KMS-11 (cell line): ENCODE measurements at regions not wholly inside any gene's neighbourhood (a gene's known extent, or its start where the extent isn't known, plus 50 kb on each side); places are given as distances from the start of the nearest gene placed in this dataset.

Experiments
- H2AFZ ChIP-seq: fragments of 200-600 bp; sonication (generic); 2 replicates; pipeline ENCODE4 v1.6.1; 2016; ENCODE audit warnings: antibody characterized with exemption, mixed run types, low read depth
- H3K27ac ChIP-seq: fragments of 200-600 bp; sonication (generic); 2 replicates; pipeline ENCODE4 v1.6.1; 2016; ENCODE audit warnings: mild to moderate bottlenecking, mixed run types
- H3K27me3 ChIP-seq: fragments of 200-600 bp; sonication (generic); 2 replicates; pipeline ENCODE4 v1.6.1; 2017; ENCODE audit warnings: mild to moderate bottlenecking, low read depth, mixed run types, moderate library complexity; ENCODE audit not compliant: insufficient read depth
- H3K36me3 ChIP-seq: fragments of 200-600 bp; sonication (generic); 2 replicates; pipeline ENCODE4 v1.6.1; 2017; ENCODE audit warnings: mild to moderate bottlenecking, mixed run types; ENCODE audit not compliant: insufficient read depth
- H3K4me1 ChIP-seq: fragments of 200-600 bp; sonication (generic); 2 replicates; pipeline ENCODE4 v1.6.1; 2016; ENCODE audit warnings: mild to moderate bottlenecking, low read depth, mixed run types; ENCODE audit not compliant: poor library complexity, severe bottlenecking
- H3K4me2 ChIP-seq: fragments of 200-600 bp; sonication (generic); 2 replicates; pipeline ENCODE4 v1.7.0; 2016; ENCODE audit warnings: mild to moderate bottlenecking, mixed run types
- H3K4me3 ChIP-seq: fragments of 200-600 bp; sonication (generic); IDR thresholded peaks from 2 replicates; pipeline ENCODE4 v1.6.1; 2017; ENCODE audit warnings: low read depth, low read length, mixed read lengths; ENCODE audit not compliant: insufficient read depth
- H3K79me2 ChIP-seq: fragments of 200-600 bp; sonication (generic); 2 replicates; pipeline ENCODE4 v1.6.1; 2016; ENCODE audit warnings: low read depth, mixed run types; ENCODE audit not compliant: insufficient read depth
- H3K9ac ChIP-seq: fragments of 200-600 bp; sonication (generic); 2 replicates; pipeline ENCODE4 v1.6.1; 2016; ENCODE audit warnings: mild to moderate bottlenecking, mixed run types
- H4K20me1 ChIP-seq: fragments of 200-600 bp; sonication (generic); 2 replicates; pipeline ENCODE4 v1.6.1; 2016; ENCODE audit warnings: mild to moderate bottlenecking, mixed run types; ENCODE audit not compliant: insufficient read depth
- CTCF ChIP-seq: fragments of 200-600 bp; sonication (generic); conservative IDR thresholded peaks from 2 replicates; pipeline ENCODE4 v1.6.1; 2017; ENCODE audit warnings: low read depth, mild to moderate bottlenecking, antibody characterized with exemption, low read length, moderate library complexity, mixed read lengths

DNA sequence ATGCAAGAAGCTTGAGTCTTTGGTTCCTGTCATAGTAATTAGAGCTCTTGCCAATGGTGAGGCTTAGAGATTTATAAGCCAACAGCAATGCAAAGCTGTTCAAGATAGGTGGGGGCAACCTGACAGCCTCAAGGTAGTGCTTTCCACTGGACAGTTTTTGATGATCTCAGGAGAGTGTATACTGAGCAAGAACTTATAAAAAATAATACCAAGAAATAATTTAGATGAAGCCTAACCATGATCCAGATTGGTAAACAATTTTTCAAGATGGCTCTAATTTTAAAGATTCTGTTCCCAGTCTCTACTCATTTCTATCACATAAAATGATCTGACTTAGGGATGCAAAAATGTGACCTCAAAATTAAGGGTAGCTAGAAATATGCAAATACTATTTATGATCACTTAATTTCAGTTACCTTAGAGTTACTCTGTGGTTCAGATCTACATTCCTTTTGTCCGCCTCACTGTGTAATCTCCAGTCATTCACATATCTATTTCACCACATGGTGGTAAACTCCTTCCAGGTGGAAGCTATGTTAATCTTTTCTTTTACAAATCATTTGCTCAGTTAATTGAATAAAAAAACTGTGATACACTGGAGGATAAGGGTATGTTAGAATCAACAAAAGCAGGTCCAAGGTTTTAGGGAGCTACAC is 1228.0 kb upstream of the C9orf72 start:
- Histone ChIP-seq H3K79me2 (no peaks in the 10 kb centered on the region), H3K4me1 (no peaks in the 10 kb centered on the region), H4K20me1 (no peaks in the 10 kb centered on the region), H2AFZ (no peak overlapping the region), H3K36me3 (no peaks in the 10 kb centered on the region), H3K27ac (no peak overlapping the region), H3K9ac (no peak overlapping the region), H3K27me3 (no peaks in the 10 kb centered on the region), H3K4me3 (no peak overlapping the region), H3K4me2 (no peak overlapping the region)
- no peak for TF ChIP-seq CTCF

DNA sequence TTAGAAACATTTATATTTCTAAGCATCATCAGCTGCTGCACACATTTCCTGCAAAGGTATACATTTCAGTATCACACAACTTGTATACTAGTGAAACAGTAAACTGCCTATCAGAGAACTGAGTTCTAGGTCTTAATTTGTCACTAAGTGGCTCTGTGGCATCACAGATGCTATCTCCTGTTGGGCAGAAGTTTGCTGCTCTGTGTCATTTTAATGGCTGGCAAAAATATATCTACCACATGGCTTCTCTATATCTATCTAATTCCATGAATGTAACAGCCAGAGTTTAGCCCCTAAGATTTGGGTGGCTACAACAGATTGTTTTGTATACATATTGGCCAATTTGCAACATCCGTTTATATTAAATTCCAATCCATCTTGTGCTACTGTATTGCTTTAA is 1231.9 kb upstream of the C9orf72 start:
- no peaks in the 10 kb centered on the region for H3K4me1 ChIP-seq
- no peaks in the 10 kb centered on the region for H3K79me2 ChIP-seq
- H3K9ac ChIP-seq: no peak overlapping the region
- no peaks in the 10 kb centered on the region for H3K27me3 ChIP-seq
- no peak for TF ChIP-seq CTCF
- no peak overlapping the region for H3K4me3 ChIP-seq
- H3K27ac ChIP-seq: no peak overlapping the region
- H3K4me2 ChIP-seq: no peak overlapping the region
- no peak overlapping the region for H2AFZ ChIP-seq
- H4K20me1 ChIP-seq: no peaks in the 10 kb centered on the region
- no peaks in the 10 kb centered on the region for H3K36me3 ChIP-seq

- H2AFZ ChIP-seq: no peak overlapping the region
- no peaks in the 10 kb centered on the region for H4K20me1 ChIP-seq
- no peak overlapping the region for H3K4me3 ChIP-seq
- no peaks in the 10 kb centered on the region for H3K79me2 ChIP-seq
- H3K27ac ChIP-seq: no peak overlapping the region
- no peak for TF ChIP-seq CTCF
- no peaks in the 10 kb centered on the region for H3K4me1 ChIP-seq
- no peak overlapping the region for H3K9ac ChIP-seq
- no peaks in the 10 kb centered on the region for H3K36me3 ChIP-seq
- H3K4me2 ChIP-seq: no peak overlapping the region
- H3K27me3 ChIP-seq: no peaks in the 10 kb centered on the region
These were observed 1234.8 kb upstream of the C9orf72 start for GRCh38 chr9:28808042-28808441.

DNA sequence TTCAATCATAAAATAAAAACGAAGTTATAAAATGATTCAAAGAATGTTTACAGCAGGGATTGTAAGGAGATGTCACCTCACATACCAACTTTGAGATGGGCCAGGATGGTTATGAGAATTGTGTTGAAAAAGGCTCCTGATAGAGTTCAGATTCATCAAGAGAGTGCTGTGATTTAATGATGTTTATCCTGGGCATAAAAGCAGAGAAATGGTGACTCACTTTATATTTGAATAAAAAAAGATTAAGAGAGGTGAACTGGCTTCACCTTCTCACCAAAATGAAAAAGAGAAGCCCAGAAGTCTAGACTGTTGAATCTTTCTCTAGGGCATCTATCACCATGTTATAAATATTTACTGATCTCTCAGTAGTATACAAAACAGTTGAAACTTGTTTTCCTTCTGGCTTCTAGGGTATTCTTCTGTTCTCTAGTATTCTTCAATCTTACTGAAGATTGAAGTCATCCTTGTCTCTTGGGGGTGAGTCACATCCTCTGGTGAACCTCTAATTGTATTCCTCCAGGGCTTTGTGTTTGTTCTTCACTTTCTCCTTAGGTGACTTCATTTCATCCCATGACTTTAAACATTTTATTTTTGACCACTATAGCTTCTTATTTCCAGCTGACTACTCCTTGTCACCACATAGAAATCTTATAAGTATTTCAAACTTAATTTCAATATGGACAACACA is 1237.3 kb upstream of the C9orf72 start:
- Histone ChIP-seq H3K27ac (no peak overlapping the region), H3K4me2 (no peak overlapping the region), H3K27me3 (no peaks in the 10 kb centered on the region), H3K36me3 (no peaks in the 10 kb centered on the region), H3K79me2 (no peaks in the 10 kb centered on the region), H4K20me1 (no peaks in the 10 kb centered on the region), H3K4me1 (no peaks in the 10 kb centered on the region), H2AFZ (no peak overlapping the region), H3K9ac (no peak overlapping the region), H3K4me3 (no peak overlapping the region)
- no peak for TF ChIP-seq CTCF
